RWPE1 (cell line): ENCODE measurements at regions not wholly inside any gene's neighbourhood (a gene's known extent, or its start where the extent isn't known, plus 50 kb on each side); places are given as distances from the start of the nearest gene placed in this dataset.

Experiments
- CTCF ChIA-PET: fragments of 350-600 bp; sonication (Branson Sonifier 250); formaldehyde crosslinking; extraction: SDS; loops from one replicate; lab custom pipeline; 2021; lab: Yijun Ruan, JAX
- POLR2A ChIA-PET: fragments of 400-600 bp; formaldehyde crosslinking; extraction: SDS; loops from one replicate; lab custom pipeline; 2020; ENCODE audit warnings: antibody characterized with exemption; ENCODE audit not compliant: low non-redundant PET; lab: Yijun Ruan, JAX
- DNase-seq: peaks from one replicate; pipeline ENCODE4 v3.0.0; 2012; ENCODE audit warnings: low spot score
- H3K27ac ChIP-seq: fragments of 450-650 bp; 2 replicates; pipeline ENCODE4 v1.5.1; 2017
- TF ChIP-seq, protein P1 (sequence below): fragments of 450-650 bp; conservative IDR thresholded peaks from 2 replicates; pipeline ENCODE4 v1.5.1; 2017; ENCODE audit warnings: low read depth, mild to moderate bottlenecking

DNA sequence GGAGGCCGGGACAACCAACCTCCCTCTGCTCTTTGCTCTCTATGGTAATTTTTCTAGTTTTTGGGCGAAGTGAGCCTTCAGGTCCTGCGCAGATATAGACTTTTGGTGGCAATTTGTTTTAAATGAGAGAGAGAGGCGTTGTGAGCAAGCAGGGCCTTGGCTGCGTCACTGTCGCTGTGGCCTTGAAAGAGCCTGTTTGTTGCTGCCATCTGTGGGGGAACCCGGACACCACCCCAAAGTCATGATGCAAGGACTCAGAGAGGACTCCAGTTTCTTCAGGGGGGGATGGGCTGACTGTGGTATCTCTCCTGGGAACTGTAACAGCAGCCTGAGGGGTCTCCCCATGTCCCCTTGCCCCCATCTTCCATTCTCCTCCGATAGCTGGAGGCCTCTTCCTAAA lies 462.7 kb upstream of the SULF2 start:
- H3K27ac ChIP-seq, result no peak overlapping the region
- TF ChIP-seq, protein P1, sequence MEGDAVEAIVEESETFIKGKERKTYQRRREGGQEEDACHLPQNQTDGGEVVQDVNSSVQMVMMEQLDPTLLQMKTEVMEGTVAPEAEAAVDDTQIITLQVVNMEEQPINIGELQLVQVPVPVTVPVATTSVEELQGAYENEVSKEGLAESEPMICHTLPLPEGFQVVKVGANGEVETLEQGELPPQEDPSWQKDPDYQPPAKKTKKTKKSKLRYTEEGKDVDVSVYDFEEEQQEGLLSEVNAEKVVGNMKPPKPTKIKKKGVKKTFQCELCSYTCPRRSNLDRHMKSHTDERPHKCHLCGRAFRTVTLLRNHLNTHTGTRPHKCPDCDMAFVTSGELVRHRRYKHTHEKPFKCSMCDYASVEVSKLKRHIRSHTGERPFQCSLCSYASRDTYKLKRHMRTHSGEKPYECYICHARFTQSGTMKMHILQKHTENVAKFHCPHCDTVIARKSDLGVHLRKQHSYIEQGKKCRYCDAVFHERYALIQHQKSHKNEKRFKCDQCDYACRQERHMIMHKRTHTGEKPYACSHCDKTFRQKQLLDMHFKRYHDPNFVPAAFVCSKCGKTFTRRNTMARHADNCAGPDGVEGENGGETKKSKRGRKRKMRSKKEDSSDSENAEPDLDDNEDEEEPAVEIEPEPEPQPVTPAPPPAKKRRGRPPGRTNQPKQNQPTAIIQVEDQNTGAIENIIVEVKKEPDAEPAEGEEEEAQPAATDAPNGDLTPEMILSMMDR, result no peak
- ChIA-PET CTCF (no interaction called here), POLR2A (no interaction called here)
- DNase-seq, result no peak

DNA sequence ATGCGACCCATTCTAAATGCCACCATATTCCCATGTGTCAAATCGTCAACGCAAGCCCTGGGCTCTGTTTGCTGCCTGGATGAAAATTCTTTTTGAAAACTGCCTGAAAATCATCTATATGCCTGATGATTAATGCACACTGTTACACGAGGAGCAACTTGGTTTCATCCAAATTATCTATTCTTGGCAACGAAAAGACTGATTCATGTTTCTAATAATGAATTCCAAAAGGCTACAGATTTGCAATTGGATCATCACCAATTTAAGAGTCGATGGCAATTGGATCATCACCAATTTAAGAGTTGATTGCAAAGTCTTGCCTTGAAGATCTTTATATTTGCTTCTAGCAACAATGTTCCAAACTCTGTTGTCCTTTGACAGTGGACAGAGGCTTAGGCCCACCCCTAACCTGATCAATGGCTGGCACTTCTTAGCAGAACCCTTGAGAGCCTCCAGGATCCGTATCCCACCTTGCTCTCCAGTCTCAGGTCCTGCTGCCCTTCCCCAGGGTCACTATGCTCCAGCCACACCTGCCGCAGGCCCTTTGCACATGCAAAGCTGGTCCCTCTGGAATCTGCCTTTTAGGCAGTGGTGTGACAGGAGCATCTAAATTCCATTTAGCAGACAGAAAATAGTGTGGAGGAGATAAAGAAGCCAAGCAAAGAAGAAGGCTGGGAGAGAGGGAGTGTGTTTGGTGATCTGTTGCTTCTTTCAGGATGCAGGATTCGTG lies 460.9 kb upstream of the SULF2 start:
- no peak overlapping the region for H3K27ac ChIP-seq
- ChIA-PET CTCF (interaction anchor here (0.6 to 1.1 kb wide), 2 partner anchors 10 to 23 kb away, joined by 3 read pairs; no protein-coding TSS in a partner anchor), POLR2A (no interaction called here)
- DNase-seq, result no peak
- TF ChIP-seq, protein P1, result no peak

DNA sequence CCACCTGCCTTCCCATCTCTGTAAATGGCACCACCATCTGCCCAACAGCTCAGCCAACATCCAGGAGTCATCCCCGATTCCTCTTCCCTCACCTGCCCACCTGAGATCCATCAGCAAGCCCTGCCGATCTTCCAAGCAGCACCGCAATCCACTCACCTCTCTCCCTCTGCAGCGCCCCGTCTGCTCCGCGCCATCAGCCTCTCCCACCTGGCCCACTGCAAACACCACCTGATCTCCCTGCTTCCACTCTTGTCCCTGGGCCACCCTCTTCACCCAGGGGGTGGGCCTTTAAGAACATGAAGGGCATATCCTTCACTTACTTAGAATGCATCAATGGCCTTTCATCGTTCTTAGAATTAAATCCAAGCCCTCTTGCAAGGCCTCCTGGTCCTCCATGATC lies 457.3 kb upstream of the SULF2 start:
- TF ChIP-seq, protein P1, result no peak
- ChIA-PET CTCF (no interaction called here), POLR2A (no interaction called here)
- H3K27ac ChIP-seq, result no peak overlapping the region
- DNase-seq, result no peak

- POLR2A ChIA-PET, result no interaction called here
- TF ChIP-seq, protein P1, result no peak
- CTCF ChIA-PET, result interaction anchor here (1.3 kb wide), 1 partner anchor 10 kb away, joined by 4 read pairs; no protein-coding TSS in a partner anchor
- no peak for DNase-seq
- no peak overlapping the region for H3K27ac ChIP-seq
Observed at GRCh38 chr20:48241482-48241881, 456.2 kb upstream of the SULF2 start.

GRCh38 chr20:48238781-48239180 lies 453.5 kb upstream of the SULF2 start:
- TF ChIP-seq, protein P1, result no peak

GRCh38 chr20:48238326-48238725 lies 453.0 kb upstream of the SULF2 start:
- no peak overlapping the region for H3K27ac ChIP-seq
- ChIA-PET POLR2A (no interaction called here), CTCF (interaction anchor here (0.6 kb wide), 1 partner anchor 452 kb away, joined by 4 read pairs; no protein-coding TSS in a partner anchor)
- TF ChIP-seq, protein P1, result no peak
- peak; percentile 43 for DNase-seq

More at GRCh38 chr20:48238781-48239180, 453.5 kb upstream of the SULF2 start:
- ChIA-PET CTCF (interaction anchor here (0.6 kb wide), 1 partner anchor 453 kb away, joined by 4 read pairs; no protein-coding TSS in a partner anchor), POLR2A (no interaction called here)
- H3K27ac ChIP-seq, result no peak overlapping the region
- DNase-seq, result no peak
